GM21786 (cell line): ENCODE measurements at regions not wholly inside any gene's neighbourhood (a gene's known extent, or its start where the extent isn't known, plus 50 kb on each side); places are given as distances from the start of the nearest gene placed in this dataset.
A peak's percentile ranks its signal among the peaks of the same experiment; 100 is the strongest.
"Not testable (repeated sequence)": the region's sequence is repeated elsewhere in the genome, so short reads cannot be mapped to it uniquely, and the experiment has no call there.

Experiments
- ATAC-seq: cut with Tn5 transposase; IDR thresholded peaks from one replicate; pipeline ENCODE4 v1.9.1; 2021; ENCODE audit not compliant: unreplicated experiment

DNA sequence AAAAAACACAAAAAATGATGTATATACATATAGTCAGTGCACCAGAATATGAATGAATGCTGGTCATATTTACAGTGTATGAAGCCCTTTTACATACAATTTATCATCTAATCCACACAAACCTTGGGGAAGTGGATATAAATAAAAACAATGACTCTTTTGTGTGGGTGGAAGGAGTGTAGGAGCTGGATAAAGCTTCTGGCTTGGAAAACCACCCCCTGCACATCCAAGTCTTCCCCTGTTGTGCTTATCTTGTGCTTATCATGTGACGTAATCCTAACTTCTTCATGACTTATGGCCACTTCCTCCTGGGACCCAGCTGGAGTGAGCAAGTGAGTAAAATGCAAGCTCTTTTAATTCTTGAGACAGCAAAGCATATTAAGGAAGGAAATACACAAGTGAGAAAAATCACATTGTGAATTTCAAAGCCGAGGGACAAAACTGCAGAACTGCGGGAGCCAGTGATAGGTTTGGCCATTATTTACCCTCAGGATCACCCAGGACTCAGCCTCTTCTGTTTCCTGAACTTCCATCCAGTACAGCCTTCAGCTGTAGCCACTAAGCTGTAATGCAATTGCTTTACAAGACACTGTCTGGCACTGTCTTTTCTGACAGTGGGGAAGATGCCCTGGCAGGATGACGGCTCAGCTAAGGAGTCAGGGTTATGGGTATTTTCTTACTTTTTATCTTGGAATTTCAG lies 104.0 kb upstream of the PPM1J start:
- no peak for ATAC-seq

DNA sequence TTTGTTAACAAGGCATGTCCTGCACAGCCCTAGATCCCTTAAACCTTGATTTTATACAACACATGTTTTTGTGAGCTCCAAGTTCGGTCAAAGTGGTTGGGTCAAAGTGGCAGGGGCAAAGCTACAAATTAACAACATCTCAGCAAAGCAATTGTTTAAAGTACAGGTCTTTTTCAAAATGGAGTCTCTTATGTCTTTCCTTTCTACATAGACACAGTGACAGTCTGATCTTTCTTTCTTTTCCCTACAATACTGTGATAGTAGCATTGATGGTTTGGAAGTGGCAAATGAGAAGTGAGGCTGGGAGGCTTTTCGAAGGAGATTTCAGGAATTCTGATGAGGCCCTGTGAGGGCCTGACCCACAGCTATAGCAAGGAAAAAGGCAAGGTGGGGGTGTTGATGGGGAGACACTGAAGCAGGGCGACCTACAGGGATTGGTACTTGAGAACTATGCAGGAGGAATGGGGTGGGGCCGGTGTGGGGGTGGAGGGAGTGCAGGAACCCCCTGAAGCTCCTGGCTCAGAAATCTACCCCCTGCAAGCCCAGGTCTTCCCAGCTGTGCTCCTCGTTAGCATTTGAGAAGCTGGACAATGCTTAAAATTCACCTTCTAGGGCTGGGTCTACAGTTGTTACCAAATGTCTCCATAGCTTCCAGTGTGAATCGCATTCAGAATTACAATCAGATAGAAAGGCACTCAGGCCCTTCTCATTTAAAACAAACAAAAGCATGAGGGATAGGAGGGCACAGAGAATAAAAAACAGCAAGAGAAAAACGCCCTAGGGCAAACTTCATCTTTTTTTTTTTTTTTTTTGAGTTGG lies 102.6 kb upstream of the PPM1J start:
- ATAC-seq, result no peak

DNA sequence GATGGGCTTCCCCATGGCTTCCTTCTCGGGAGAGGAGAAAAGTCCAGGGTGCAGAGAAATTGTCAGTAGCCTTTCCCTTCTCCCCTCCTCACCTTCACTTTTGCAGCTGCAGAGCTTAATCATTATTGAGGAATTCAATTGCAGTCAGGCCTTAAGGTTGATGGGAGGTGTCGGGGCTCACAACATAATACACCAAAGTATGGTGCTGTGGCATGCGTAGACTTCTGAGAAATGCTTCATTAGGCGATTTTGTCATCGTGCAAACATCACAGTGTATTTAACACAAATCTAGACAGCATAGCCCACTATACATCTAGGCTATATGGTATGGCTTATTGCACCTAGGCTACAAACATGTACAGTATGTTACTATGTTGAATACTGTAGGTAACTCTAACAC lies 100.2 kb upstream of the PPM1J start:
- ATAC-seq, result no peak

DNA sequence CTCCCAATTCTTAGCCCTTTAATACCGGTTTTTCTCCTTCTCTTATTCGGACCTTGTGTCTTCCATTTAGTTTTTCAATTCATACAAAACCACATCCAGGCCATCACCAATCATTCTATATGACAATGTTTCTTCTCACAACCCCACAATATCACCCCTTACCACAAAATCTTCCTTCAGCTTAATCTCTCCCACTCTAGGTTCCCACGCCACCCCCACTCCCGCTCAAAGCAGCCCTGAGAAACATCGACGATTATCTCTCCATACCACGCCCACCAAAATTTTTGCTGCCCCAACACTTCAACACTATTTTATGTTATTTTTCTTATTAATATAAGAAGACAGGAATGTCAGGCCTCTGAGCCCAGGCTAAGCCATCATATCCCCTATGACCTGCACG lies 99.5 kb upstream of the PPM1J start:
- not testable (repeated sequence) for ATAC-seq

DNA sequence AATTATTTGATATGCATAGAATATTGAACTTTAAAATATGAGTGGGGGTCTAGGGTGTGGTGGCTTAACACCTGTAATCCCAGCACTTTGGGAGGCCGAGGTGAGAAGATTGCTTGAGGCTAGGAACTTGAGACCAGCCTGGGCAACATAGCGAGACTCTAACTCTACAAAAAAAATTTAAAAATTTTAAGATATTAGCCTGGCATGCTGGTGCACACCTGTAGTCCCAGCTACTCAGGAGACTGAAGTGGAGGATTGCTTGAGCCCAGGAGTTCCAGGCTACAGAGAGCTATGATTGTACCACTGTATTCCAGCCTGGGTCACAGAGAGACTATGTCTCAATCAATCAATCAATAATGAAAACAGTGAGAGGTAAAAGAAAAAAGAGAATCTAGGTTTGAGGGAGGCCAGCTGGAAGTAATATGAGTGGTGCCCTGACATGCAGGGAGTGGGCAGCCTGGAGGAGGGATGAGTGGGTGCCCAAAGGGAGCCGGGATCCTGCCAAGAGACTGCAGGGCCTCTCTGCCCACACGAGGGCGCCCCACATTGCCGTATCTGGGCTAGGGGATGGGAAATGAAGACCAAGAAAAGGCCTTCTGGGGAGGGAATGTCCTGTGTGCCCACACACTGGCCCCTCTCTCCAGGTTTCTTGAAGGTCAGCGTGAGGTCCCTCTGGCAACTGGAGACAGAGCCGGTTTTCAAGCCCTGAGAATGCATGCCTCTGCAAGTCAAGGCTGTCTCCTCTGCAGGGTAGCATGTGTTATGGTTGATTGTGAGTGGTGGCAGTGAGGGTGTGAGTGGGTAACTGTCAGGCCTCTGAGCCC lies 93.9 kb upstream of the PPM1J start:
- ATAC-seq, result no peak

DNA sequence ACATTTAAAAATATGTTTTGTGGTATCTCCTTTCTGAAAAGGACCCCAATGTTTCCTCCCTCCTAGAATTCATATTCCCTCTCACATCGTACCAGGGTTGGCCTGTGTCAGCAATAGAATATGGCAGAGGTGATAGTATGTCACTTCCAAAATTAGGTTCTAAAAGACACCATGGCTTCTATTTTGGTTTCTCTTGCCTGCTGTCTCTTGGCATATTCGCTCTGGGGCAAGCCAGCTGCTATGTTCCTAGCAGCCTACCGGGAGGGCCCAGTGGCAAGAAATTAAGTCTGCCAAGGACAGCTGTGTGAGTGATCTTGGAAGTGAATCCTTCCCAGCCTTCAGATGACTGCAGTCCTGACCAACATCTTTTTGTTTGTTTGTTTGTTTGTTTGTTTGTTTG lies 92.9 kb upstream of the PPM1J start:
- no peak for ATAC-seq

DNA sequence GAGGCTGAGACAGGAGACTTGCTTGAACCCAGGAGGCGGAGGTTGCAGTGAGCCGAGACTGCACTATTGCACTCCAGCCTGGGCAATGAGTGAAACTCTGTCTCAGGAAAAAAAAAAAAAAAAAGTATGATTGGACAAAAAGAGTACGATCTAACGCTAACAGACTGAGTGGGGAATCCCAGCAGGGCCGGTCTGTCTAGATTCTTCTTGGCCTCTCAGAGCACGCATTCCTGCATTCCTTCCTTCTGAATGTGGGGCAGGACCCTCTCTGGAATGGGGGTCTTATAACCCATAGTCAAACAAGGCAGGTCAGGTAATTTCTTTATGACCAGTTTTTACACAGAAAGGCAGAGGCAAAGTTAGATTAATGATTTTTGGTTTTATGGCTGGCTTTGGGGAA lies 92.0 kb upstream of the PPM1J start:
- ATAC-seq, result no peak

DNA sequence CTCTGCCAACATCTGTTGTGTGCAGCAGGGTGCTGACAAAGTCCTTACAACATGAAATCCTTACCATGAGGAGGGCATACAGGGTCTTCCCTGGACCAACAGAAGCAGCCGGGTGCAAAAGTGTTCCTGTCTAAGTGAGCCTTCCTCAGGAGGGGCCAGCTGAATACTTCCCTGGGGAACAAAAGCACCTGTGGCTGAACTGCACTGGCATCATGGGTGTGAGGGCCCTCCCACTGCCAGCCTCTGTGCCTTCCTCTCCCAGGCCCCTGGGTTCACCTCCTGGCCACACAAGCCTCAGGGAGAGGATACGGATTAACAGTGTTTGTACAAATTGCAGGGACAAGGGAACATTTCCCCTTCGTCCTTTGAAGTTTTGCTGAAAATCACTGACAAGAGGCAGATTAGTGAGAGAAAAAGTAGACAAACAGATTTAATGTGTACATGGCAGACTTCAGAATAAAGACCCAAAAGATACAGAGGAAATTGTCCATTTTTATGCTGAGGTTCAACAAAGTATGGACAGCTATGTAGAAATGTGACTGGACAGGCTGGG lies 91.0 kb upstream of the PPM1J start:
- ATAC-seq, result no peak

DNA sequence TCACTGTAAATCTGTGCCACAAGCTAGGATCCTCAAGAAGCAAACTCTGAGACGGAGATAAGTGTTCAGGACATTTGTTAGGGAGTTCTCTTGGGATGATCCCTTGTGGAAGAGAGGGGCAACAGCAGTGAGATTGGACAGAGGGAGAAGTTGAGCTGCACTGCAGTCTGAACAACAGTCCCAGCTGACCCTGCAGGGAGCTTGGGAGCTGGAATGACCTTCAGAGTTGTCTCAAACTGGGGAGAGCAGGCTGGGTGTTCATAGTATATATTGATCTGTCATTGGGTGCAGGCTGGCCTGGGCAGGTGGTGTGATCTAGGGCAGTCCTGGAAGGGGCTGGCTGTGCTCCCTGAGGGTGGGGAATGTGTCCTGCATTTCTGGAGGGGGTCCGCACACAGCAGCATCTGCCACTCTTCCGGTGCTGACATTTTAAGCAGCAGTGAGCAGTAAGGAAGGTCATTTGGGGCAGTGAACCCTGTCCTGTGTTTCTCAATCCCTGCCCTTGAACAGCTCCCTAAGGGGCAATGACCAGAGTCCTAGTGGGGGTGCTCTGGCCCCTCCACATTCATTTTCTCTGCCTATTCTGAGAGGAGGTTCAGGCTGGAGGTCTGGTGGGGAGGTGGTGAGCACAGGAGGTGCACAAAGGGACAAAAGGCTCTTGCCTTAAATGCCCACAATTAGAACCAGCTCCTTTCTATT lies 90.2 kb upstream of the PPM1J start:
- ATAC-seq, result no peak

DNA sequence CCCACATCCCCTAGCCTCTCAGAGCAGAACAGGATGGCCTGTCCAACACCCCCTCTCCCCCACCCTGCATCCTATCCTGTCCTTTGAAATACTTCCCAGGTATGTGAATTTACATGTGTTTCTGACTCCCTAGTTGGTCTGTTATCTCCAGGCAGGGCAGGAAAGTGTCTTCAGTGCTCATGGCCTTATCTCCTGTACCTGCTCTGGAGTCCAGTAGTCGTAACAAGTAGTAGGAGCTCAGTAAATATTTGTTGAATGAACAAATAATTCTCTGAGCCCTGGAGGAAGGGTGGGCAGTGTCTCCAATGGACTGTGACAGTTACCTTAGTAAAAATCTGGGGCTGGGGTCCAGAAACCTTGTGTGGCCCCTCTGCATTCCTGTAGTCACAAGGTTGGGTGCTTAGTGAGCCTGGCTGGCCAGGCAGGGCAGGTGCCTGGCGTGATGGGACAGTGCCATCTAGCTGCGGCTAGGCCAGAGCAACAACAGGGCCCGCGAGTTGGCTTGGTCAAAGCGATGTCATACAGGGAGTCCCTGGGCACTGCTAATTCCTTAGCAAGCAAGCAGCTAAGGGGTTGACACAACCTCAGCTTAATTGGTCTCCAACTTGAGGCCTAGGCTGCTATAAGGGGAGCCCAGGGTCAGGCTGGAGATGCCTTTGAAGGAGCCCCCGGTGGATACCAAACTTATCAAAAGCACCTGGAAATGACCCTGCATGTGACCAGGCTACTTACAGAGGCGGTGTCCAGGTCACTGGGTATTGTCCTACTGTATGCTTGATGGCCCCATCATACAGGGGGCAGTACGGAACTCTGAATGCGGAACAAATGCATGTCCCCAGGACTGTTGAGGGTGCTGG lies 89.0 kb upstream of the PPM1J start:
- peak; percentile 80 for ATAC-seq

DNA sequence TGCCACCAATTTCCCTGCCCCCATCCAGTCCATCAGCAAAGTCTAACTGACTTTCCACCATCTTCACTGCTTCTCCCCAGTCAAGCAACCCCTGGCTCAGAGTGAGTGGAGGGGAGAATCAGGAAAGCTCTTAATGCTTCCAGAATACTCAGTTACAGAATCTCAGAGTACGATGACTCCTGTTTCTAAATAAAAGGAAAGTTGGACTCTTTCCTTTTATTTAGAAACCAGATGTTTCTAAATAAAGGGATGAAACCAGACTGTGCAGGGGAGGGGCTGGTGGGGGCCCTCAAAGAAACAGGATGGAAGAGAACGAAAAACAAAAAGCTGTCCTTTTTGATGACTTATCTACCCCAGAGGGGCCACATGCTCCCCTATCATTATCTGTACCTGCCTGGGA lies 85.2 kb upstream of the PPM1J start:
- ATAC-seq, result no peak

DNA sequence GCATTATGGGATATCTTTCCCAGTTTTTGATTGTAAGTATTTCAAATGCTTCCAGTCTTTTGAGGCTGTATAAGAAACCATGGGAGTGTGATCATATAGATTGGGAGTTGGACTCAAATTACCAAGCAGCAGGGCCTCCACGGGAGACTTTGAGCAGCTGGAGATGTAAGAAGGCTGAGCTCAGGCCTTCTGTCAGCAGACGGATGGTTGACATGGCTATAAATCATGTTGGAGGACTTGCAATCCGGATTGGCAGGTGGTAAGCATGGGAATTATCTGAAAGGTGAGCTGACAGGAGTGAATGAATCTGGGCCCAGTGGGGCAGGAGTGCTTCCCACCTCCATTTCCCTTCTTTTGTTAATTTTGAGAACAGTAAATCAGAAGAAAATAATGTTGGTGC lies 83.2 kb upstream of the PPM1J start:
- no peak for ATAC-seq

DNA sequence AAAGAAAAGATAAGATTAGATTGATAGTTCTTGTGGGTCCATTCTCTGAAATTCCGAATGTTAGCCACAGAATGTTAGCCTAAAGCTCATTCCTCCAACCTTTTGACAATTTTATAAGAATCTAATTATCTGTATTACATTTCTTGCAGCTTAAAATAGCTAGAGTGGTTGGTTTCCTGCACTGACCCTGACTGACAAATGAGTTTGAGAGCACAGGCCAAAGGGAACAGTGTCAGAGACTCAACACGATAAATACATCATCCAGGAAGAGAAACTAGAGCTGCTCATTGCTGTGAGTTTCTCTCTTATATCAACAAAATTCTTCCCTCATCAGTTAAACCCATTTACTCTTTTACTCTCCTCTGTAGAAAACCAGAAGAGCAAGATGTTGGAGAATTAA lies 82.1 kb upstream of the PPM1J start:
- ATAC-seq, result no peak

DNA sequence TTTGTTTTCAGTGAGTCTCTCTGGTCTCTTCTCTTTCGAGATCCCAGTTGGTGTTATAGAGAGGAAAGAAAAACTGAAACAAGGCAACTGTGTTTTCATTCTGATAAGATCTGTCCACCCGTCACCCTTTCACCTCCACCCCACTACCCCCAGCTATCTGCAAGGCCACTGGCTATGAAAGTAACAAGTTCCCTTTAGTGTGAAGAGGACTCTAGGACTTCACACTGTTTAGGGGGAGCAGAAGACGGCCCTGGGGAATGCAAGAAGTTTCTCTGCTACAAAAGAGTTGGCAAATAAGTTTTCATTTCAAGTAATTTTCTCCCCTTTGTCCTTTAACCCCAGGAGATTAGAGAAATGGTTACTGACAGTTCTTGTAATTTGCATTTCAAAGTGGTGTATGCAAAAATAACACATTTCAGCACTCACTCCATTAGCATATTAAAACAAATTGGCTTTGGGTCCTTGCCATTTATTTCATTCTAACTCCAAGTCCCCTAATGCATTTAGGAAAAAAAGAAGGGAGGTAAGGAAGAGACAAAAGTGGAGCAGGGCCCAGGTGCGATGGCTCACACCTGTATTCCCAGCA lies 79.6 kb upstream of the PPM1J start:
- peak; percentile 85 for ATAC-seq

DNA sequence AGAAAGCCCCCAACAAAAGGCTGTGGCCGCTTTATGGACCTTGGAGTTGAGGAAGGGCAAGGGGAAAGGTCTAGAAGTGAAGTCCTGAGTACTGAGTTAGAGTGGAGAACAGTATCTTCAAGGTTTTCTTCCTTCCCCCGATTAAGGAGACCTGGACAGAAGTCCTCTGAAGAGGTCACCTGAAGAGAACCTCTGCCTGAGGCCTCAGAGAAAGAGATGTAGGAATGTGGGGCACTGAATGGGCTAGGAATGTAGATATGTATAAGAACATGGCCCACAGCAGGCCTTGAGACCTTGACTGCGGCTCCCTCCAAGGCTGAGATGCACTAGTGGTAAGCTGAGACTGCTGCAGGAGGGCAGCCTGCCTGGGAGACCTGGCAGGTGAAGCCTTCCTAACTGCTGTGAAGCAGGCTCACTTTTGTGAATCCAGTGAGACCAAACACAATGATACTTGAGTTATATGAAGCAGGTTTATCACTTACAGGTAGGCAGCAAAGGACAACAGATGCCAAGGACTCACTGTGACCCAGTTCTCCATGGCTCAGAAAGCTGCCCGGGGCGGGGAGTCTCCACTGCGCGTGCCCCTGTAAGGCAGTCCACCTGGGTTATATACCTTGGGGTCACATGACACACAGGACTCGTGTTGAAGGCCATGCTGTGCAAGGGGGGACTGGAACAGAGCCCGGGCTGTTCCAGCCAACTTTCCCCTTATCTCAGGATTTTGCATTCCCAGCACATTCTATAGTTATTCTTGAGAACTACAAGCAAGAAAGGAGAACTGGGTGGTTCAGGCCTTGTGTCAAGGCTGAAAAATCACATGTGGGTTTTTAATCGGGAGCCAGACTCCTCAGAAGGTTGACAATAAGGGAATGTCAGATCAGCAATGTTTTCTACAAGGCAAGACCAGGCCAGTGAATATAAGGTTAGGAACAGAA lies 78.8 kb upstream of the PPM1J start:
- no peak for ATAC-seq

DNA sequence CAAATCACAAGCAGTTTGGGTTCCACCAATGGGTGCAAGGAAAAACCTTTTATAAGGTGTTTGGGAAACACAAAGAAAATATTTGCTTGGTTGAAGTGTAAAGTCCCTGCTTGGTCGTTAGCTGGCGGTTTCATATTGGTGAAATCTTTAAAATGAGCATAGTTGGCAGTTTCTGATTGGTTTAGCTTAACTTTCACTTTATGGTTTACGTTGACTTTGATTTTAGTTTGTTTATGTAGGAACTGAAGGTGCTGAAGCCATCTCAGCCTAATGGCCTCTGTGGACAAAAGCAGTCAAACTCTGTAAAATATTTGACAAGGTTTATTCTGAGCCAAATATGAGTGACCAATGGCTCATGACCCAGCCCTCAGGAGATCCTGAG lies 76.6 kb upstream of the PPM1J start:
- no peak for ATAC-seq

DNA sequence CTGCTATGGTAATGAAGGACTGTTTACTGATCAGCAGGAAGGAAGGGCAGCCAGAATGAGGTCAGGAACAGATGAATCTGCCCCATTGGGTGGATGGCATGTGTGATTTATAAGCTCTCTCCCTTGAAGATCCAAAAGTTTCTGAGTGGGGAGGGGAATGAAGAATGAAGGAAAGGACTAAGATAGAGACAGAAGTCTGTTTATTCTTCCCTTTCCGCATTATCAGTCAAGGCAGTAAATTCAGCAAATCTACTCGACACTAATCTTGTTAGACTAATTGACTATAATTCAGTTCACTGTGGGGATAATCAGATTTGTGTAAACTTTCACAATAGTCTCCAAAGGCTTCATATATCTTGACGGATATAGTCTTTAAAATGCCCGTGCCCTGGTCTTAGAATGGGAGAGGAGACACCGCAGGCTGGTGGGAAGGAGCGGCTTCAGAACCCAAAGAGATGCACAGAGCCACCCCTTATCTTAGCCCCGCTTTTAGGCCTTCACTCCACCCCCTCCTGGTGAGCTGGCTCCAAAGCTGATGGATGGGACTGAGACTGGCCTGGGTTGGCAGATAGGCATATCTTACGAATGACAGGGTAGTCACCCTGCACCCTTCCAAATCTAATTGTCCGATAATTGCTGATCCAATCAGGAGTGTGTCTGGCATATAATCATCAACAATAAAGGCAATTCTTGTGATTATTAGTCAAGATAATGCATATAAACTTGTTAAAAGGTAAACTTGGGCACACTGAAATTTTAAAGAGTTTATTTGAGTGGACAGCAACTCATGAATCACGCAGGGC lies 76.0 kb upstream of the PPM1J start:
- ATAC-seq, result no peak

DNA sequence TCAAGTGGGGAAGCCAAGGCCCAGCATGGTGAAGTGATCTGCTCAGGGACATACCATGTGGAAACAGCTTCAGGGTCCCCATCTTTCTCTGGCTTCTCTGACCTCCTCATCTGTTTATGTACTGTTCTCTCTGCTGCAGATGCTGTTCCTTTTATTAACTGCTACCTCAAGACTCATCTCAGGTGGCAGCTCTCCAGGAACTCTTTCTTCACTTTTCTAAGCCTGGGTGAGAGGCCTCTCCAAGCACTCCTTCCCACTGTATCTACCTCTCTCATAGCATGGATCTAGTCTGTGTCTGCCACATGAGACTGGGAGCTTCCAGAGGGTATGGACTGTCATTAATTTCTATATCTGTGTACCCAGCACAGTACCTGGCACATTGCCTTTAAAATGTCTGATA lies 73.4 kb upstream of the PPM1J start:
- ATAC-seq, result no peak
